Neuron (in vitro differentiated cells): ENCODE measurements at regions not wholly inside any gene's neighbourhood (a gene's known extent, or its start where the extent isn't known, plus 50 kb on each side); places are given as distances from the start of the nearest gene placed in this dataset.
"Not testable (repeated sequence)": the region's sequence is repeated elsewhere in the genome, so short reads cannot be mapped to it uniquely, and the experiment has no call there.

Experiments
- H2AFZ ChIP-seq: one replicate; pipeline ENCODE4 v1.6.1; 2013; ENCODE audit warnings: low read depth, mild to moderate bottlenecking, inconsistent platforms, low read length, moderate library complexity
- H3K27me3 ChIP-seq: one replicate; pipeline ENCODE4 v1.6.1; 2013; ENCODE audit warnings: low read length; ENCODE audit not compliant: insufficient read depth
- H3K36me3 ChIP-seq: one replicate; pipeline ENCODE4 v1.6.1; 2013; ENCODE audit warnings: low read length; ENCODE audit not compliant: insufficient read depth
- H3K4me1 ChIP-seq: one replicate; pipeline ENCODE4 v1.6.1; 2013; ENCODE audit warnings: low read length; ENCODE audit not compliant: insufficient read depth
- H3K4me3 ChIP-seq: 2 replicates; pipeline ENCODE4 v1.5.1; 2013; ENCODE audit warnings: mild to moderate bottlenecking, low read length, moderate library complexity
- H3K9me3 ChIP-seq: one replicate; pipeline ENCODE4 v1.6.1; 2013; ENCODE audit warnings: low read length

- no peaks in the 10 kb centered on the region for H3K27me3 ChIP-seq
- no peaks in the 10 kb centered on the region for H3K4me1 ChIP-seq
- H2AFZ ChIP-seq = no peak overlapping the region
- no peak overlapping the region for H3K4me3 ChIP-seq
- no peaks in the 10 kb centered on the region for H3K36me3 ChIP-seq
- H3K9me3 ChIP-seq = peaks cover 4% of the 10 kb centered on the region
These were observed 94.7 kb upstream of the DDHD1 start for GRCh38 chr14:53247596-53248370.

GRCh38 chr14:53242898-53243297 is 89.8 kb upstream of the DDHD1 start:
- H3K9me3 ChIP-seq, H3K4me1 ChIP-seq, H3K36me3 ChIP-seq, H3K27me3 ChIP-seq, H2AFZ ChIP-seq, H3K4me3 ChIP-seq: not testable (repeated sequence)

- no peak overlapping the region for H3K4me3 ChIP-seq
- no peaks in the 10 kb centered on the region for H3K36me3 ChIP-seq
- H3K4me1 ChIP-seq = peaks cover 2% of the 10 kb centered on the region
- H2AFZ ChIP-seq = no peak overlapping the region
- no peaks in the 10 kb centered on the region for H3K27me3 ChIP-seq
- H3K9me3 ChIP-seq = peaks cover 2% of the 10 kb centered on the region
These were observed 84.4 kb upstream of the DDHD1 start for GRCh38 chr14:53237488-53237887.

GRCh38 chr14:53236708-53237107 is 83.6 kb upstream of the DDHD1 start:
- no peaks in the 10 kb centered on the region for H3K27me3 ChIP-seq
- H3K4me1 ChIP-seq = peaks cover 2% of the 10 kb centered on the region
- no peak overlapping the region for H3K4me3 ChIP-seq
- H3K9me3 ChIP-seq = peaks cover 2% of the 10 kb centered on the region
- H3K36me3 ChIP-seq = no peaks in the 10 kb centered on the region
- H2AFZ ChIP-seq = no peak overlapping the region

- Histone ChIP-seq H3K36me3 (no peaks in the 10 kb centered on the region), H2AFZ (no peak overlapping the region), H3K4me3 (no peak overlapping the region), H3K27me3 (no peaks in the 10 kb centered on the region), H3K4me1 (no peaks in the 10 kb centered on the region), H3K9me3 (peaks cover 3% of the 10 kb centered on the region)
These were observed 78.0 kb upstream of the DDHD1 start for GRCh38 chr14:53231171-53231570.

GRCh38 chr14:53228966-53229365 is 75.8 kb upstream of the DDHD1 start:
- Histone ChIP-seq H3K27me3 (no peaks in the 10 kb centered on the region), H2AFZ (no peak overlapping the region), H3K4me3 (no peak overlapping the region), H3K9me3 (peaks cover 4% of the 10 kb centered on the region), H3K36me3 (no peaks in the 10 kb centered on the region), H3K4me1 (no peaks in the 10 kb centered on the region)

- peaks cover 4% of the 10 kb centered on the region for H3K9me3 ChIP-seq
- no peaks in the 10 kb centered on the region for H3K36me3 ChIP-seq
- H3K4me3 ChIP-seq = no peak overlapping the region
- H3K4me1 ChIP-seq = no peaks in the 10 kb centered on the region
- H3K27me3 ChIP-seq = no peaks in the 10 kb centered on the region
- H2AFZ ChIP-seq = no peak overlapping the region
These were observed 74.1 kb upstream of the DDHD1 start for GRCh38 chr14:53227154-53227718.

GRCh38 chr14:53226553-53226952 is 73.4 kb upstream of the DDHD1 start:
- H3K9me3 ChIP-seq = peaks cover 4% of the 10 kb centered on the region
- no peak overlapping the region for H2AFZ ChIP-seq
- no peak overlapping the region for H3K4me3 ChIP-seq
- H3K36me3 ChIP-seq = no peaks in the 10 kb centered on the region
- no peaks in the 10 kb centered on the region for H3K4me1 ChIP-seq
- no peaks in the 10 kb centered on the region for H3K27me3 ChIP-seq

GRCh38 chr14:53220914-53221313 is 67.8 kb upstream of the DDHD1 start:
- Histone ChIP-seq H3K36me3 (no peaks in the 10 kb centered on the region), H3K4me3 (no peak overlapping the region), H2AFZ (no peak overlapping the region), H3K27me3 (no peaks in the 10 kb centered on the region), H3K9me3 (no peaks in the 10 kb centered on the region), H3K4me1 (no peaks in the 10 kb centered on the region)

- Histone ChIP-seq H3K4me1 (peaks cover 16% of the 10 kb centered on the region), H2AFZ (peak overlapping the region; percentile 79), H3K27me3 (no peaks in the 10 kb centered on the region), H3K36me3 (no peaks in the 10 kb centered on the region), H3K9me3 (no peaks in the 10 kb centered on the region), H3K4me3 (peak overlapping the region; percentile 50)
These were observed 65.0 kb upstream of the DDHD1 start for GRCh38 chr14:53218161-53218560.

- Histone ChIP-seq H2AFZ (peak overlapping the region; percentile 79), H3K36me3 (no peaks in the 10 kb centered on the region), H3K27me3 (no peaks in the 10 kb centered on the region), H3K4me3 (peak overlapping the region; percentile 50), H3K4me1 (peaks cover 16% of the 10 kb centered on the region), H3K9me3 (no peaks in the 10 kb centered on the region)
These were observed 64.3 kb upstream of the DDHD1 start for GRCh38 chr14:53217316-53217994.

GRCh38 chr14:53216955-53217315 is 63.8 kb upstream of the DDHD1 start:
- H3K9me3 ChIP-seq, H3K36me3 ChIP-seq, H3K27me3 ChIP-seq: not testable (repeated sequence)
- H2AFZ ChIP-seq = peak overlapping the region; percentile 79
- H3K4me1 ChIP-seq = peaks cover 16% of the 10 kb centered on the region
- peak overlapping the region; percentile 50 for H3K4me3 ChIP-seq

GRCh38 chr14:53216478-53216877 is 63.4 kb upstream of the DDHD1 start:
- H2AFZ ChIP-seq, H3K9me3 ChIP-seq, H3K36me3 ChIP-seq, H3K4me3 ChIP-seq, H3K27me3 ChIP-seq: not testable (repeated sequence)
- peaks cover 16% of the 10 kb centered on the region for H3K4me1 ChIP-seq
